T-helper 1 cell treated with Interleukin-12 subunit alpha and Interleukin-12 subunit beta and Interleukin-4 antibody, amounts not matched to agents 30 ng/mL and 1 ng/mL, for 36 hours (primary cell): ENCODE measurements at regions not wholly inside any gene's neighbourhood (a gene's known extent, or its start where the extent isn't known, plus 50 kb on each side); places are given as distances from the start of the nearest gene placed in this dataset.

Source experiments
- intact Hi-C: fragments of 100-400 bp; cut with micrococcal nuclease; formaldehyde crosslinking; loops from one replicate; pipeline ENCODE4 v1.15.1; 2024

- intact Hi-C loops = loop anchor here (1.0 to 5.0 kb wide), 5 partner anchors 90 to 699 kb away; no protein-coding TSS in a partner anchor
These were observed 258.3 kb downstream of the SNX13 start for GRCh38 chr7:17681965-17682364.

- intact Hi-C loops = loop anchor here (5.0 kb wide), 1 partner anchor 90 kb away; no protein-coding TSS in a partner anchor
These were observed 257.7 kb downstream of the SNX13 start for GRCh38 chr7:17682586-17682985.

- intact Hi-C loops = no loop called here
These were observed 255.2 kb downstream of the SNX13 start for GRCh38 chr7:17685141-17685540.

- intact Hi-C loops = no loop called here
These were observed 252.9 kb downstream of the SNX13 start for GRCh38 chr7:17687361-17687760.

- intact Hi-C loops = no loop called here
These were observed 250.9 kb downstream of the SNX13 start for GRCh38 chr7:17689361-17689902.

- intact Hi-C loops = no loop called here
These were observed 250.3 kb downstream of the SNX13 start for GRCh38 chr7:17690030-17690429.

- intact Hi-C loops = no loop called here
These were observed 243.9 kb downstream of the SNX13 start for GRCh38 chr7:17696422-17696821.

GRCh38 chr7:17697128-17697881 lies 243.0 kb downstream of the SNX13 start:
- intact Hi-C loops = no loop called here

GRCh38 chr7:17699696-17700095 lies 240.6 kb downstream of the SNX13 start:
- intact Hi-C loops = loop anchor here (2.0 kb wide), 1 partner anchor 59 kb away; no protein-coding TSS in a partner anchor

GRCh38 chr7:17700138-17700537 lies 240.2 kb downstream of the SNX13 start:
- intact Hi-C loops = loop anchor here (2.0 kb wide), 1 partner anchor 59 kb away; no protein-coding TSS in a partner anchor

GRCh38 chr7:17706275-17706674 lies 234.0 kb downstream of the SNX13 start:
- intact Hi-C loops = loop anchor here (2.0 kb wide), 1 partner anchor 641 kb away; no protein-coding TSS in a partner anchor

GRCh38 chr7:17706734-17707133 lies 233.6 kb downstream of the SNX13 start:
- intact Hi-C loops = loop anchor here (2.0 kb wide), 1 partner anchor 640 kb away; no protein-coding TSS in a partner anchor

GRCh38 chr7:17709127-17709526 lies 231.2 kb downstream of the SNX13 start:
- intact Hi-C loops = no loop called here

- intact Hi-C loops = no loop called here
These were observed 230.7 kb downstream of the SNX13 start for GRCh38 chr7:17709599-17709998.

- intact Hi-C loops = no loop called here
These were observed 230.0 kb downstream of the SNX13 start for GRCh38 chr7:17710312-17710711.

GRCh38 chr7:17713584-17713983 lies 226.7 kb downstream of the SNX13 start:
- intact Hi-C loops = no loop called here

GRCh38 chr7:17716816-17717215 lies 223.5 kb downstream of the SNX13 start:
- intact Hi-C loops = no loop called here

GRCh38 chr7:17719998-17720397 lies 220.3 kb downstream of the SNX13 start:
- intact Hi-C loops = no loop called here

GRCh38 chr7:17721736-17722285 lies 218.5 kb downstream of the SNX13 start:
- intact Hi-C loops = no loop called here

GRCh38 chr7:17722798-17723197 lies 217.5 kb downstream of the SNX13 start:
- intact Hi-C loops = no loop called here

- intact Hi-C loops = no loop called here
These were observed 214.5 kb downstream of the SNX13 start for GRCh38 chr7:17725821-17726220.

GRCh38 chr7:17732083-17732482 lies 208.2 kb downstream of the SNX13 start:
- intact Hi-C loops = no loop called here
